ENCODE measurements at regions not wholly inside any gene's neighbourhood (a gene's known extent, or its start where the extent isn't known, plus 50 kb on each side); places are given as distances from the start of the nearest gene placed in this dataset.

DNA sequence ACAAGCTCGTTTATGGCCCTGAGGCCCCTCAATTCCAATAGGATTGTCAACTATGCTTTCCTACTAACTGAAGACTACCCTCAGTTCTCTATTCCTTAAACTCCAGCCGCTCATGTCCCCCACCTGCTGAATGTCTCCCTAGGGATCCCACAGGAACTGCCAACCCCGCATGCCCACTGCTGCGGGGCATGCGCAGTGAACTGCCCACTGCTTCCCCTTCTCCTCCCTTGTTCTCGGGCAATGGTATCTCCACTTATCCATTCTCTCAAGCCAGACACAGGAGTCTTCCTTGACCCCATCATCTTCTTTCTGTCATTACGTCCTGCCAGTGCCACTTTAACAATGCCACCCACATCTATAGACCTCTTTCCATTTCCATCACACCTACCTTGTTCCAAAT lies 90.0 kb downstream of the FGF18 start:
- no peak for DNase-seq

GRCh38 chr5:171512397-171512796 lies 93.0 kb downstream of the FGF18 start:
- DNase-seq = no peak

- no peak for DNase-seq
These were observed 94.1 kb downstream of the FGF18 start for GRCh38 chr5:171513591-171513990.

- no peak for DNase-seq
These were observed 99.5 kb downstream of the FGF18 start for GRCh38 chr5:171518916-171519315.

GRCh38 chr5:171520300-171521174 lies 101.1 kb downstream of the FGF18 start:
- DNase-seq = no peak

DNA sequence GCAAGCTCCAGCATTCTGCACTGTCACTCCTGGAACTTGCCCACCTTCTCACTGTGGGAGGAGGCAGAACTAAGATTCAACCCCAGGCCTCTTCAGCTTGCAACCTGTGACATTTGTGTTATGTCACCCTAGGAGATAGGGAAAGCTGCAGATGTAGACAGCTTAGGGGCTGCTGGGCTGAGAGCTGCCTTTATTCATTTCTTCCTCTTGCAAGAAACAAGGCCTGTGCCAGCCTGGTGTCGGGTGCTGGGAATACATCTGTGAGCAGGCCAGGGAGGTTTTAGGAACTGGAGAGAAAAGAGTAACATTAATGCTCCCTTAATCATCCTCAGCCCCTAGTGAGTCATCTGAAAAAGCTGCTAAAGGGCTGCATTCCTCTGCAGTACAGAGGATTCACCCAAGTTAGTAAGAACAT lies 101.8 kb downstream of the FGF18 start:
- peak; percentile 69 for DNase-seq

- no peak for DNase-seq
These were observed 102.2 kb downstream of the FGF18 start for GRCh38 chr5:171521679-171522078.

DNA sequence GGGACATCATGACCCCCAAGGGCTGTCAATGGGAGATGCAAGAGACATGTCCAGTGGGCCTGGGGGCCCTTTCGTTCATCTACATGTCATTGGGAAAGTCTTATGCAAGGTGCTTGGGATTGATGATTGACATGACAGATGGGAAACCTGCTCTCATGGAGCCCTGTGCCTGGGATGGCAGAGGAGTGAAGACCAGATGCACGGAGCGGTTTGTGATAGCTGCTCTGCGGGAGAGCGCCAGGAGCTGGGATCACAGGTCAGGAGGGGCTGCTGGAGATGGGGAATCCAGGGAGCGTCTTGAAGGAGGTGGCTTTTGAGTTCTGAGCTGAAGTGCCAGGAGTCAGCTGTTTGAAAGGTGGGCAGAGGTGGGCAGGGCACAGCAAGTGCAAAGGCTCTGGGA lies 104.3 kb downstream of the FGF18 start:
- no peak for DNase-seq

GRCh38 chr5:171524466-171524865 lies 105.0 kb downstream of the FGF18 start:
- DNase-seq = no peak

GRCh38 chr5:171525085-171525484 lies 105.6 kb downstream of the FGF18 start:
- no peak for DNase-seq

DNA sequence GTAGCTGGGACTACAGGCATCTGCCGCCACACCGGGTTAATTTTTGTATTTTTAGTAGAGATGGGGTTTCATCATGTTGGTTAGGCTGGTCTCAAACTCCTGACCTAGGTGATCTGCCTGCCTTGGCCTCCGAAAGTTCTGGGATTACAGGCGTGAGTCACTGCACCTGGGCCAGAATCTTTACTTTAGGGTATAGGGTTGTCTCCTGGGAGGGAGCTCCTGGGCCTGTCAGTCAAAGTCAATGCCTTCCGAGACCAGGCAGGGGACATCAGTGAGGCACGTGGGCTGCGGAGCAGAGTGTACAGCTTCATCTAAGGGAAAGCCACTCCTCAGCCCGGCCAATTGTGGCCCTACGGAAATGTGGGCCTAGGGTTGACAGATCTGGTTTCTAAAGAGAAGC lies 108.6 kb downstream of the FGF18 start:
- DNase-seq = no peak

DNA sequence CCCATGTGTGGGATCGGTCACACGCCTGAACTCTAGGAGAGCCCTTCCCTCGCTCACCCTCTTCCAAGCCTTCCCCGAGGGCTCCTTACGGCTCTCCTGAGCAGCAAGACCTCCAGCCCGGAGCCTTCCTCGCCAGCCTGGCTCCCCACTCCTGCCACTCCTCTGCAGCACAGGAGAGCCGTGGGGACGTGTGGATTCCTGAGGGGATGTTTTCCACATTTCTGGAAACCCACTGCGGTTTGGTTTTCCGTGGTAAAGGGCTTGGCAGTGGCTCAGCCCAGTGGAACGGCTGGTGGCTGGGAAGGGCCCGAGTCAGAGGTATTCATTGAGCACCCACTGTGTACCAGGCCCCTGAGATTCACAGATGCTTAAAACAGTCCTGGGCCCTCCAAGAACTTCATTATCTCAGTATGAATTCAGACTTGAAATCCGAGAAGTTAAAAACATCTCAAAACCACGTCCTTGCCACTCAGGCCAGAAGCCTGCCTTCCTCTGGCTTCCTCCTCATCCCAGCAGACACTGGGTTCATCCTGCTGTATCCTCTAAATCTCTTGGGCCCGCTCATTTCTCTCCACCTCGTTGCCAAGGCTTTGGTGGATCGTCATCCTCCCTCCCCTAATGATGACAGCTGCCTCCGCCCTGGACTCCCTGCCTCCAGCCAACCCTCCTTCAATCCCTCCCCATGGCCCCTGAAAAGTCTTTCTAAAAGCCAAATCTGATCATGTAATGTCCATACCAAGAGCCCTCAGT lies 109.6 kb downstream of the FGF18 start:
- DNase-seq = no peak

- no peak for DNase-seq
These were observed 112.2 kb downstream of the FGF18 start for GRCh38 chr5:171531638-171532037.

- DNase-seq = no peak
These were observed 113.7 kb downstream of the FGF18 start for GRCh38 chr5:171533153-171533552.

- DNase-seq = no peak
These were observed 114.8 kb downstream of the FGF18 start for GRCh38 chr5:171534043-171534895.

- no peak for DNase-seq
These were observed 115.7 kb downstream of the FGF18 start for GRCh38 chr5:171535162-171535561.

- DNase-seq = no peak
These were observed 117.8 kb downstream of the FGF18 start for GRCh38 chr5:171537070-171537849.

DNA sequence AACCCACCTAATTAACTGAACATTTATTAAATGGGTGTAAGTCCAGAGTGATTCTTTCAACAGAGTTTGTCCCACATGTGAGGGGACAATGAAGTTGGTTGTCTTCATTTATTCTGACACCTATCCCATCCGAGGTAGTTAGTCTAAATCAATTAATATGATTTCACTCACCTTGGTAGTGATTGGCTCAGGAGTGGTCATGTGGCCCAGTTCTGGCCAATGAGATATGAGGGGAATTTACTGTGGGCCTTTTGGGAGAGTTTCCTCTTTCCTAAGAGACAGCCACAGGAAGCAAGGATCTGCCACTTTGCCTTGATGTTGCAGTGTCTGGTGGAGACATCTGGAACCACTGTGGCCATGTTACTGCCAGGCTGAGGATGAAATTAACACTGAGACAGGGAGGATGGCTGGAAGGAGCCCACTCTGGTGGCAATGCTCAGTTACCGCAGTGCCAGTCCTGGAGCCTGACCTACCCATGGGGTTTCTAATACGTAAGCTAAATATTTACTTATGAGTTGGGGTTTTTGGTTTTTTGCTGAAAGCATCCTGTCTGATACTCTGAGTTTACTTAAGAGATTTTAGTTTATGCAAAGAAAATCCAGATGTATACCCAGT lies 118.6 kb downstream of the FGF18 start:
- DNase-seq = no peak

DNA sequence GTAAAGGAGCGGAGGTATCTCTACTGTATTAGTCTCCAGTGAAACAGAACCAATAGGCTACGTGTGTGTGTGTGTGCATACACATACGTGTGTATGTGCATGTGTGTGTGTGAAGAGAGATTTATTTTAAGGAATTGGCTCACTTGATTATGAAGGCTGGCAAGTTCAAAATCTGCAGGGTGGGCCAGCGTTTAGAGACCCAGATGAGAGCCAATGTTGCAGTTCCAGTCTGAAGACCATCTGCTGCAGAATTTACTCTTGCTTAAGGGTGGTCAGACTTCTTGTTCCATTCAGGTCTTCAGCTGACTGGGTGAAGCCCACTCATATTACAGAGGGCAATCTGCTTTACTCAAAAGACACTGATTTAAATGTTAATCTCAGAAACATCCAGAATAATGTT lies 119.2 kb downstream of the FGF18 start:
- no peak for DNase-seq

DNA sequence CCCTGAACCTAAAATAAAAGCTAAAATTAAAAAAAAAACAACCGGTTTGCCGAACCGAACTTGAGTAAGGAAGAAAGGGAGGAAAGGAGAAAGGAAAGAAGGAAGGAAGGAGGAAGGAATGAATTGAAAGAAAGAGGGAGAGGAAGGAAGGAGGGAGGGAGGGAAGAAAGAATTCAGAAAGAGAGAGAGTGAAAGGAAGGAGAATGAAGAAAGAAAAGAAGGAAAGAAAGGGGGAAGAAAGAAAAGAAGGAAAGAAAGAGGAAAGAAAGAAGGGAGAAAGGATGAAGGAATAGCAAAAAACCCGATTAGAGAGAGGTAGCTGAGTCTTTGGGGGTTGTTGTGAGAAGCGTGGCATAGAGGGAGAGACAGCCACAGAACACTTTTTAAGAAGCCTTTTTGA lies 121.4 kb downstream of the FGF18 start:
- DNase-seq = no peak

- no peak for DNase-seq
These were observed 121.9 kb downstream of the FGF18 start for GRCh38 chr5:171541341-171541776.
